Thyroid gland (tissue), 4 donors: ENCODE measurements at regions not wholly inside any gene's neighbourhood (a gene's known extent, or its start where the extent isn't known, plus 50 kb on each side); places are given as distances from the start of the nearest gene placed in this dataset.

Experiments used
- DNase-seq, 2 donors: peaks; one replicate each; pipeline ENCODE4 v3.0.0-alpha.2; 2019
- H3K27ac ChIP-seq, 3 donors: fragments of 200-600 bp; sonication (generic); 1 replicate in 2 of 3; 2 replicates in 1 of 3; pipeline ENCODE4 v1.5.1; 2016 to 2019; ENCODE audit warnings: mild to moderate bottlenecking in 1 of 3, moderate library complexity in 1 of 3
- H3K27me3 ChIP-seq: fragments of 200-600 bp; sonication (generic); one replicate; pipeline ENCODE4 v1.5.1; 2019
- H3K36me3 ChIP-seq, 2 donors: fragments of 200-600 bp; sonication (generic); one replicate each; pipeline ENCODE4 v1.5.1; 2016 to 2019
- H3K4me1 ChIP-seq, 2 donors: fragments of 200-600 bp; sonication (generic); one replicate each; pipeline ENCODE4 v1.5.1; 2017 to 2019
- H3K4me3 ChIP-seq, 3 donors: fragments of 200-600 bp; sonication (generic); replicated peaks in 1 of 3; 1 replicate in 2 of 3; 2 replicates in 1 of 3; pipeline ENCODE4 v1.5.1; 2016; ENCODE audit warnings: mild to moderate bottlenecking in 1 of 3
- H3K9me3 ChIP-seq: fragments of 200-600 bp; sonication (generic); one replicate; pipeline ENCODE4 v1.5.1; 2017
- POLR2A ChIP-seq, 2 donors: fragments of 450-650 bp; IDR thresholded peaks; one replicate each; pipeline ENCODE4 v1.6.1; 2017; ENCODE audit warnings: antibody characterized with exemption in 2 of 2, mild to moderate bottlenecking in 2 of 2, moderate library complexity in 1 of 2
- WGBS, 2 donors: methylation state at CpG; one replicate each; pipeline ENCODE4 v1.1.5; 2017; 5-methylcytosine and 5-hydroxymethylcytosine counted together
- intact Hi-C: fragments of 100-400 bp; cut with DNase I; formaldehyde crosslinking; loops from one replicate; pipeline ENCODE4 v1.15.1; 2023
- TF ChIP-seq, protein P1 (sequence below), 6 experiments: fragments of 200-600 bp in 3 of 6; fragments of 450-650 bp in 3 of 6; sonication (generic) in 3 of 6; IDR thresholded peaks; one replicate each; pipeline ENCODE4 v1.5.1; 2016 to 2019; ENCODE audit warnings: antibody characterized with exemption in 6 of 6, mild to moderate bottlenecking in 2 of 6, inconsistent platforms in 1 of 6, moderate library complexity in 1 of 6

DNA sequence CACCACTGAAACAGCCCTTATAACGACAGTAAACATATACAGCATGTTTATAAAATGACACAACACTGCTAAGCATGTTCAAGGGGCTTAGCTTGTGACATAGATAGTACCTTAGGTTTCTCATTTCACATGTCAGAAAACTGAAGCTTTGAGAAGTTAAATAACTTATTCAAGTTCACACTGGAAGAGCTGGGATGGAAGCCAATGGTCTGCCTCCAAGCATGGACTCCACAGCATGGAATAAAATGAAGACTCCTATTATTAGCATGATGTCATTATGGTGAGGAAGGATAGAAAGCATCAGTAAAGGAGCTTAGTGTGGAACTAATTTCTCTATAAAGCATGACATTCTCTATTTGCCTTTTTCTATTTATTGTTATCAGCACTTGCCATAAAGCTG, 316.7 kb downstream of the PLK2 start:
- no peak overlapping the region for H3K4me3 ChIP-seq
- TF ChIP-seq POLR2A (IDR thresholded peaks at IDR 0.05) = no peak
- TF ChIP-seq, protein P1, sequence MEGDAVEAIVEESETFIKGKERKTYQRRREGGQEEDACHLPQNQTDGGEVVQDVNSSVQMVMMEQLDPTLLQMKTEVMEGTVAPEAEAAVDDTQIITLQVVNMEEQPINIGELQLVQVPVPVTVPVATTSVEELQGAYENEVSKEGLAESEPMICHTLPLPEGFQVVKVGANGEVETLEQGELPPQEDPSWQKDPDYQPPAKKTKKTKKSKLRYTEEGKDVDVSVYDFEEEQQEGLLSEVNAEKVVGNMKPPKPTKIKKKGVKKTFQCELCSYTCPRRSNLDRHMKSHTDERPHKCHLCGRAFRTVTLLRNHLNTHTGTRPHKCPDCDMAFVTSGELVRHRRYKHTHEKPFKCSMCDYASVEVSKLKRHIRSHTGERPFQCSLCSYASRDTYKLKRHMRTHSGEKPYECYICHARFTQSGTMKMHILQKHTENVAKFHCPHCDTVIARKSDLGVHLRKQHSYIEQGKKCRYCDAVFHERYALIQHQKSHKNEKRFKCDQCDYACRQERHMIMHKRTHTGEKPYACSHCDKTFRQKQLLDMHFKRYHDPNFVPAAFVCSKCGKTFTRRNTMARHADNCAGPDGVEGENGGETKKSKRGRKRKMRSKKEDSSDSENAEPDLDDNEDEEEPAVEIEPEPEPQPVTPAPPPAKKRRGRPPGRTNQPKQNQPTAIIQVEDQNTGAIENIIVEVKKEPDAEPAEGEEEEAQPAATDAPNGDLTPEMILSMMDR (IDR thresholded peaks at IDR 0.05) = no peak
- no peaks in the 10 kb centered on the region for H3K27me3 ChIP-seq
- no peaks in the 10 kb centered on the region for H3K36me3 ChIP-seq
- intact Hi-C loops = no loop called here
- H3K9me3 ChIP-seq = peaks cover 6% of the 10 kb centered on the region
- 96 to 98% methylated on average over 1 of the region's 1 CpG for WGBS, 2 donors
- no peak for DNase-seq
- no peak overlapping the region for H3K27ac ChIP-seq
- no peaks in the 10 kb centered on the region for H3K4me1 ChIP-seq

DNA sequence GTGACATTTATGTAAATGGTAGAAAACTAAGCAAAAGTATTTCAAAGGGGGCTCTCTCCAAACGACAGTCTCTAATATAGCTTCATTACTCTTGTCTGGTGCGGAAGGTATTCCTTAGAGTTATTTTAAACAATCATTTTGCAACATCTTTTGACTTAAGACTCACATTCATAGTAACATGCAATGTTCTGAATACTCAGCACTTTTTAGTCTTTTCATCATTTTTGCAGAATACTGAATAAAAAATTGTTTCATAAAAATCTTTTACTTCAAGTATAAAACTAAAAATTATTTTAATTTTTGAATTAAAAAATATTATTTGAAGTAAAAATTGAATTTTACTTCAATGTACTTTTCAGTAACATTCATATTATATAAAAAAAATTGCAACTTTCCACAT, 321.1 kb downstream of the PLK2 start:
- Histone ChIP-seq H3K9me3 (peaks cover 6% of the 10 kb centered on the region), H3K36me3 (no peaks in the 10 kb centered on the region), H3K4me1 (peaks cover 0 to 8% of the 10 kb centered on the region in 2 donors), H3K4me3 (no peak overlapping the region), H3K27ac (no peak overlapping the region), H3K27me3 (no peaks in the 10 kb centered on the region)
- intact Hi-C loops = no loop called here
- 90 to 95% methylated on average over 2 of the region's 2 CpGs for WGBS, 2 donors
- TF ChIP-seq, protein P1 (IDR thresholded peaks at IDR 0.05) = no peak
- no peak for TF ChIP-seq POLR2A (IDR thresholded peaks at IDR 0.05)
- DNase-seq = no peak

DNA sequence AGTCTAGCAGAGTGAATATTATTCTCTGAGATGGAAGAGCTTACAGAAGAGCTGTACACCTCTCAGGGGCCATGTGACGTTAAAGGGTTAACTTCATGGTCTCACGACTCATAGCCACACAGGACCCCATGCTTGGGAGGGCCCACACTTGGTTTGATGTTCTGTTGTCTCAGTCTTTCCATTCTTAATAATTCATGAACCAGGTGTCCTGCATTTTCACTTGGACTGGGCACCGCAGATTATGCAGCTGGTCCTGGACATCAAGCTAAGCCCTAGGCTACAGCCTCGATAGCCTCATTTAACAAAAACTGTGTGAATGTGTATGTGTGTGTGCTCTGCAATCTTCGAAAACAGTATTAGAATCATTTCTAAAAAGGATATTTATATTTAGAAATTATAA, 323.5 kb downstream of the PLK2 start:
- no peaks in the 10 kb centered on the region for H3K36me3 ChIP-seq
- peaks cover 0 to 8% of the 10 kb centered on the region in 2 donors for H3K4me1 ChIP-seq
- DNase-seq = no peak
- WGBS, 2 donors = 87 to 89% methylated on average over 5 of the region's 5 CpGs
- no peaks in the 10 kb centered on the region for H3K27me3 ChIP-seq
- TF ChIP-seq, protein P1 (IDR thresholded peaks at IDR 0.05) = no peak
- no peak for TF ChIP-seq POLR2A (IDR thresholded peaks at IDR 0.05)
- H3K27ac ChIP-seq = no peak overlapping the region
- no peak overlapping the region for H3K4me3 ChIP-seq
- intact Hi-C loops = no loop called here
- peaks cover 6% of the 10 kb centered on the region for H3K9me3 ChIP-seq

DNA sequence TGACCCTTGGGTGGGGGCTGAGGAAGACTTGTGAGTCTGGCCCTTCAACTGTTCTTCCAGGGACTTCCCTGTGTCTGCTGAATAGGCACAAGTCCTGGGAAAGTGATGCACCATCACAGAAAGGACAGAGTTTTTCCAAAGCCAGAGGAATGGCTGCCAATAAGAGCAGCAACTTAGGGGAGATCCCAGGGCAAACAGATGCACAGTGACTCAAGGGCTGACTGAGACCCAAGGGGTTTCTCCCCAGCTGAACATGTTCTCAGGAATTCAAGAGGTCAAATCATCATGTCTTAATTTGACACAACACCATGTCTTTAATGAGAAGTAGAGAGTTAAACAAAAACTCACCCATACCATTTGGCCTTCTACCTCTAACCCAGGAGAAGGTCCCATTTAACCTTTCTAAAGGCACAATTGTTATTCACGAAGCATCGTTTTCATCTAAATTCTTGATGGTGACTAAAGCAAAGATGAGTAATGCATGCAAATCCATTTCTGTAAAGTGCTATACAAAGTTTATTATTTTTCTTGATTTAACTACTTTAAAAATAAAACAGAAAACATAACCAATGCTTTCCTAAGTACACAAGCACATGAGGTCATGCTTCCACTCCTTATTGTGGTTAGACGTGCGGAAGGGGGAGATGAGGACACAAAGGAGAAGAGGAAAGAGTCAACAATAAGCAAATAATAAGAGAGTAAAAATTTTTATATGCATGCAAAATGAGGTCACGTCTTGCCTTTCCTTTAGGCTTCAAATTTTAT, 324.1 kb downstream of the PLK2 start:
- no peak for TF ChIP-seq POLR2A (IDR thresholded peaks at IDR 0.05)
- TF ChIP-seq, protein P1 (IDR thresholded peaks at IDR 0.05) = no peak
- no peak overlapping the region for H3K4me3 ChIP-seq
- intact Hi-C loops = no loop called here
- no peaks in the 10 kb centered on the region for H3K36me3 ChIP-seq
- no peaks in the 10 kb centered on the region for H3K27me3 ChIP-seq
- 86 to 87% methylated on average over 5 of the region's 5 CpGs for WGBS, 2 donors
- no peak for DNase-seq
- no peaks in the 10 kb centered on the region for H3K9me3 ChIP-seq
- no peak overlapping the region for H3K27ac ChIP-seq
- H3K4me1 ChIP-seq = peaks cover 0 to 8% of the 10 kb centered on the region in 2 donors

DNA sequence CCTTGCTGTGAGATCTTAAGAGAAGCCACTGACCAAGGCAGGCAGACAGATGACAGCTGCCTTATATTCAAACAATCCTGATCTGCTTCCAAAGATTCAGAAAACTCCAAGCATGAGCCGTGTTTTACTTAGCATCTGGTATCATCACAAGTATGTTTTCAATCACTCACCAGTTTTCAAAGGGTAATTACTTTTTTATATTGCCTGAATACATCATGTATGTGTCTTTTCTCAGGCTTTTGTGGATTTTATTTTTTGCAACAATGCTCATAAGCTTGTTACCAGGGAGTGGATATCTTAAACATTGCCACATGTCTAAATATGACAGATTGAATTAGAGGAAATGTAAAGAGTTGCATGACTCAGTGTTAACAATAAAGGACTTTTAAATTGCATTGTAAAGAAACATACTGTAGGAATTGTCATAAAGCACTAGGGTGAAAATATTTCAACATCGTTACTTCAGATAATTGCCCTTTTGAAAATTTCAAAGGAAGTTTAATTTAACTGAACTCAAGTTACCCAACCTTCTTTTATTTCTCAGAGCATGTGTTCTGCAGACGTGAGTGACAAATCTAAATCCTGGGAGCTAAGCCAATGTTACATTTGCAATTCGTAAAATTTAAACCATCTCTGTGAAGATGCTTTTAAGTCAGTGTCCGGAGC, 326.1 kb downstream of the PLK2 start:
- Histone ChIP-seq H3K4me3 (no peak overlapping the region), H3K36me3 (no peaks in the 10 kb centered on the region), H3K9me3 (no peaks in the 10 kb centered on the region), H3K27ac (no peak overlapping the region), H3K4me1 (peaks cover 0 to 8% of the 10 kb centered on the region in 2 donors), H3K27me3 (no peaks in the 10 kb centered on the region)
- intact Hi-C loops = no loop called here
- no peak for TF ChIP-seq POLR2A (IDR thresholded peaks at IDR 0.05)
- TF ChIP-seq, protein P1 (IDR thresholded peaks at IDR 0.05) = no peak
- DNase-seq = no peak
- WGBS, 2 donors = 37 to 63% methylated on average over 5 of the region's 5 CpGs
